ENCODE measurements at regions not wholly inside any gene's neighbourhood (a gene's known extent, or its start where the extent isn't known, plus 50 kb on each side); places are given as distances from the start of the nearest gene placed in this dataset.

- TF ChIP-seq GATA2 (IDR thresholded peaks at IDR 0.05; ENCODE audit: low read depth, low read length) (no peak), GATA3 (IDR thresholded peaks at IDR 0.05; ENCODE audit: low read depth, low read length) (no peak)
These were observed 110.2 kb downstream of the MDH1 start for GRCh38 chr2:63698786-63699548.
